ENCODE measurements at regions not wholly inside any gene's neighbourhood (a gene's known extent, or its start where the extent isn't known, plus 50 kb on each side); places are given as distances from the start of the nearest gene placed in this dataset.

GRCh38 chr2:128643221-128644065 lies 324.8 kb upstream of the HS6ST1 start:
- H3K4me3 ChIP-seq (ENCODE audit: low read length) = no peak overlapping the region
- H2AFZ ChIP-seq (ENCODE audit: low read length) = no peak overlapping the region
- H3F3A ChIP-seq (ENCODE audit: insufficient read depth, low read length) = no peaks in the 10 kb centered on the region
- no peak for DNase-seq
- no peaks in the 10 kb centered on the region for H4K20me1 ChIP-seq (ENCODE audit: insufficient read depth, low read length)
- H3K9me2 ChIP-seq (replicated peaks; ENCODE audit: insufficient read depth, low read length) = no peaks in the 10 kb centered on the region
- no peaks in the 10 kb centered on the region for H3K9me3 ChIP-seq (replicated peaks; ENCODE audit: insufficient read depth, low read length)
- H3K4me1 ChIP-seq (ENCODE audit: low read length) = no peaks in the 10 kb centered on the region
- H3K4me2 ChIP-seq (ENCODE audit: low read depth, low read length) = no peak overlapping the region
- H3K9ac ChIP-seq (ENCODE audit: low read length) = no peak overlapping the region
- no peak overlapping the region for H3K27ac ChIP-seq (ENCODE audit: low read length)
- no peak for TF ChIP-seq EZH2 (optimal IDR thresholded peaks at IDR 0.05; ENCODE audit: low read depth, low read length)
- H3K79me2 ChIP-seq (ENCODE audit: low read length) = no peaks in the 10 kb centered on the region
- H3K27me3 ChIP-seq (replicated peaks; ENCODE audit: insufficient read depth, low read length) = no peaks in the 10 kb centered on the region
- no peaks in the 10 kb centered on the region for H3K36me3 ChIP-seq (replicated peaks; ENCODE audit: insufficient read depth, low read length)

GRCh38 chr2:128644156-128644555 lies 325.5 kb upstream of the HS6ST1 start:
- H3K27ac ChIP-seq (ENCODE audit: low read length) = no peak overlapping the region
- H3K9me3 ChIP-seq (replicated peaks; ENCODE audit: insufficient read depth, low read length) = no peaks in the 10 kb centered on the region
- no peaks in the 10 kb centered on the region for H3K79me2 ChIP-seq (ENCODE audit: low read length)
- no peak overlapping the region for H3K9ac ChIP-seq (ENCODE audit: low read length)
- TF ChIP-seq EZH2 (optimal IDR thresholded peaks at IDR 0.05; ENCODE audit: low read depth, low read length) (no peak), EZH2phosphoT487 (IDR thresholded peaks at IDR 0.05; ENCODE audit: low read length) (no peak)
- TF ChIP-seq, protein P1, sequence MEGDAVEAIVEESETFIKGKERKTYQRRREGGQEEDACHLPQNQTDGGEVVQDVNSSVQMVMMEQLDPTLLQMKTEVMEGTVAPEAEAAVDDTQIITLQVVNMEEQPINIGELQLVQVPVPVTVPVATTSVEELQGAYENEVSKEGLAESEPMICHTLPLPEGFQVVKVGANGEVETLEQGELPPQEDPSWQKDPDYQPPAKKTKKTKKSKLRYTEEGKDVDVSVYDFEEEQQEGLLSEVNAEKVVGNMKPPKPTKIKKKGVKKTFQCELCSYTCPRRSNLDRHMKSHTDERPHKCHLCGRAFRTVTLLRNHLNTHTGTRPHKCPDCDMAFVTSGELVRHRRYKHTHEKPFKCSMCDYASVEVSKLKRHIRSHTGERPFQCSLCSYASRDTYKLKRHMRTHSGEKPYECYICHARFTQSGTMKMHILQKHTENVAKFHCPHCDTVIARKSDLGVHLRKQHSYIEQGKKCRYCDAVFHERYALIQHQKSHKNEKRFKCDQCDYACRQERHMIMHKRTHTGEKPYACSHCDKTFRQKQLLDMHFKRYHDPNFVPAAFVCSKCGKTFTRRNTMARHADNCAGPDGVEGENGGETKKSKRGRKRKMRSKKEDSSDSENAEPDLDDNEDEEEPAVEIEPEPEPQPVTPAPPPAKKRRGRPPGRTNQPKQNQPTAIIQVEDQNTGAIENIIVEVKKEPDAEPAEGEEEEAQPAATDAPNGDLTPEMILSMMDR (IDR thresholded peaks at IDR 0.05; ENCODE audit: low read length) = no peak
- H3F3A ChIP-seq (ENCODE audit: insufficient read depth, low read length) = no peaks in the 10 kb centered on the region
- no peaks in the 10 kb centered on the region for H3K4me1 ChIP-seq (ENCODE audit: low read length)
- H3K4me2 ChIP-seq (ENCODE audit: low read depth, low read length) = no peak overlapping the region
- no peak overlapping the region for H3K4me3 ChIP-seq (ENCODE audit: low read length)
- no peaks in the 10 kb centered on the region for H3K27me3 ChIP-seq (replicated peaks; ENCODE audit: insufficient read depth, low read length)
- no peaks in the 10 kb centered on the region for H4K20me1 ChIP-seq (ENCODE audit: insufficient read depth, low read length)
- no peak for DNase-seq
- no peak overlapping the region for H2AFZ ChIP-seq (ENCODE audit: low read length)
- no peaks in the 10 kb centered on the region for H3K9me2 ChIP-seq (replicated peaks; ENCODE audit: insufficient read depth, low read length)
- H3K36me3 ChIP-seq (replicated peaks; ENCODE audit: insufficient read depth, low read length) = no peaks in the 10 kb centered on the region

DNA sequence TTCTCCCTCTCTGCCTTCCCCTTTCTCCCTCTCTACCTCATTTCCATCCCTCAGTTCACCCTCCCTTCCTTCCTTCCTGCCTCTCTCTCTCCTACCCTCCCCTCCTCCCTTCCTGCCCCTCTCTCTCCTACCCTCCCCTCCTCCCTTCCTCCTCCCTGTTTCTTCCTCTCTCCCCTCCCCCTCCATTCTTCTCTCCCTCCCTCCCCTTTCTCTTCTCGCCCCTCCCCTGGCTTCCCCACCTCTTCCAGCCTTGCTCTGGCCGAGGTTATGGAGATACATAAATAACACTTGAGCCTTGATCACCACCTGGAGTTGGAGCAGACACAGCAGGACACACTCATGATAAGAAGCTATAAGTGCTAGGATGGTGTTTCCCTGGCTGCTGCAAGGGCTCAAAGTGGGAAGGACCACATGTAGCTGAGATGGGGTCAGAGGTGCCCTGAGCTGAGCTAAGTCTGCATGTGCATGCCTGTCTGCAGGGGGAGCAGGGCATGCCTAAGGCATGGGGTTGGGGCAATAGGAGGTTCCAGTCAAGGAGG lies 326.1 kb upstream of the HS6ST1 start:
- Histone ChIP-seq H3K4me3 (ENCODE audit: low read length) (no peak overlapping the region), H3K36me3 (replicated peaks; ENCODE audit: insufficient read depth, low read length) (no peaks in the 10 kb centered on the region), H4K20me1 (ENCODE audit: insufficient read depth, low read length) (no peaks in the 10 kb centered on the region), H3K27me3 (replicated peaks; ENCODE audit: insufficient read depth, low read length) (no peaks in the 10 kb centered on the region), H2AFZ (ENCODE audit: low read length) (no peak overlapping the region), H3K4me1 (ENCODE audit: low read length) (no peaks in the 10 kb centered on the region), H3K27ac (ENCODE audit: low read length) (no peak overlapping the region), H3K9me3 (replicated peaks; ENCODE audit: insufficient read depth, low read length) (no peaks in the 10 kb centered on the region), H3F3A (ENCODE audit: insufficient read depth, low read length) (no peaks in the 10 kb centered on the region), H3K4me2 (ENCODE audit: low read depth, low read length) (no peak overlapping the region), H3K79me2 (ENCODE audit: low read length) (no peaks in the 10 kb centered on the region), H3K9me2 (replicated peaks; ENCODE audit: insufficient read depth, low read length) (no peaks in the 10 kb centered on the region), H3K9ac (ENCODE audit: low read length) (no peak overlapping the region)
- TF ChIP-seq, protein P1 (IDR thresholded peaks at IDR 0.05; ENCODE audit: low read length) = no peak
- no peak for TF ChIP-seq EZH2 (optimal IDR thresholded peaks at IDR 0.05; ENCODE audit: low read depth, low read length)
- no peak for TF ChIP-seq EZH2phosphoT487 (IDR thresholded peaks at IDR 0.05; ENCODE audit: low read length)
- DNase-seq = no peak

- Histone ChIP-seq H3K9me2 (replicated peaks; ENCODE audit: insufficient read depth, low read length) (no peaks in the 10 kb centered on the region), H3K4me2 (ENCODE audit: low read depth, low read length) (no peak overlapping the region)
- TF ChIP-seq, protein P1 (IDR thresholded peaks at IDR 0.05; ENCODE audit: low read length) = no peak
- TF ChIP-seq EZH2 (optimal IDR thresholded peaks at IDR 0.05; ENCODE audit: low read depth, low read length) = no peak
- no peak for TF ChIP-seq EZH2phosphoT487 (IDR thresholded peaks at IDR 0.05; ENCODE audit: low read length)
Measured at GRCh38 chr2:128645631-128646030, 327.0 kb upstream of the HS6ST1 start.

More at GRCh38 chr2:128645631-128646030, 327.0 kb upstream of the HS6ST1 start:
- H3K27me3 ChIP-seq (replicated peaks; ENCODE audit: insufficient read depth, low read length) = no peaks in the 10 kb centered on the region
- DNase-seq = no peak
- H3K4me1 ChIP-seq (ENCODE audit: low read length) = no peaks in the 10 kb centered on the region
- no peaks in the 10 kb centered on the region for H4K20me1 ChIP-seq (ENCODE audit: insufficient read depth, low read length)
- no peaks in the 10 kb centered on the region for H3K36me3 ChIP-seq (replicated peaks; ENCODE audit: insufficient read depth, low read length)
- no peak overlapping the region for H3K4me3 ChIP-seq (ENCODE audit: low read length)
- no peaks in the 10 kb centered on the region for H3F3A ChIP-seq (ENCODE audit: insufficient read depth, low read length)
- H2AFZ ChIP-seq (ENCODE audit: low read length) = no peak overlapping the region
- H3K9me3 ChIP-seq (replicated peaks; ENCODE audit: insufficient read depth, low read length) = no peaks in the 10 kb centered on the region
- H3K9ac ChIP-seq (ENCODE audit: low read length) = no peak overlapping the region
- no peaks in the 10 kb centered on the region for H3K79me2 ChIP-seq (ENCODE audit: low read length)
- H3K27ac ChIP-seq (ENCODE audit: low read length) = no peak overlapping the region
